GM18508 (cell line): ENCODE measurements at regions not wholly inside any gene's neighbourhood (a gene's known extent, or its start where the extent isn't known, plus 50 kb on each side); places are given as distances from the start of the nearest gene placed in this dataset.

ENCODE experiments used
- ATAC-seq: cut with Tn5 transposase; IDR thresholded peaks from one replicate; pipeline ENCODE4 v1.9.1; 2021; ENCODE audit warnings: moderate number of reproducible peaks; ENCODE audit not compliant: insufficient read depth, unreplicated experiment

DNA sequence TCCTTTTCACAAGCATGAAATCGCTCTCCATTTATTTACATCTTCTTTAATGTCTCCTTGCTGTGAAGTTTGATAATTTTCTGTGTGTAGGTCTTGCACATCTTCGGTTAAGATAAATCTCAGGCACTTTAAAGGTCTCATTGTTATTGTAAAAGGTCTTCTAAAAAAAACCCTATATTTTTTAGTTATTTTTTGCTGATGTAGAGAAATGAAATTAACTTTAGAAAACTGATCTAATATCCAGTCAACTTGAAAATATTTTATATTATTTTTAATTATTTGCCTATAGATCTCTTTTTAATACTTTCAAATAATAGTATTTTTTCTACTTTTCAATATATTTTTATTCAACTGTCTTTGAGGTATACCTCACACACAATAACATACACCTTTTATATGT lies 169.4 kb downstream of the INSIG2 start:
- no peak for ATAC-seq

GRCh38 chr2:118255771-118256372 lies 167.6 kb downstream of the INSIG2 start:
- ATAC-seq: no peak

DNA sequence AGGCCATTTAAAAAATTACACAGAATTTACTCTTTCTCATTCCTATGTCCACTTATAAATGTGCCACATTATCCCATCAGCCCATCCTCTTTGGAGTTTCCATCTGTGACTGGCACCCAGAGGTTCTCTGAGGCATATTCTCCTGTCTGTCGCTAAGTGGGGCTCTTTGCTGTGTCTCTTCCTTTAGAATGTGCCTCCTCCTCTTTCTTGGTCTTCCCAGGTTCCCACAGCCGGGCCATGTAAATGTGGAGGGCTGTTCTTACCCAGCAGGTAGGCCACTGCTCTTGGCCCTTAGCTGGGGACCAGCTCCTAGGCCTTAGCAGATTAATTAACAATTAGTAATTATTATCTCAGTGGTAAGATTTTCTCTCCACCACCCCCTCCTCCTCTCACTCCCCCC lies 167.0 kb downstream of the INSIG2 start:
- no peak for ATAC-seq

DNA sequence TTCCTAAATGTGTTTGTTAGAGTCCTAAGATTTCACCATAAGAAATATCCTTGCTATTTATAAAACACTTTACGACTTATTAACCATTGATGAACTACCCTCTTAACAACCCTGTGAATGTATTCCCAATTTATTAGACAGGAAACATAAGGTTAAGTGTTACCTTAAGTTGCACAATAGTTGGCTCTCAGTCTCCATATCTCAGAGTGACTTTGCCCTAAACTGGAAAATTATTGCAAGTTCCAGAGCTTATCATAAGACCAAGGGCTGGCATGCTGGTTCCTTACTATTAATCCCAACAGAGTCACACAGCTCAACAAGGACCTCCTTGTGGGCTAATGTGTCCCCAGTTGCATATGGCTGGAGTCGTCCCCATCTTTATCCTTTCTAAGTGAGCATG lies 165.8 kb downstream of the INSIG2 start:
- ATAC-seq: no peak

DNA sequence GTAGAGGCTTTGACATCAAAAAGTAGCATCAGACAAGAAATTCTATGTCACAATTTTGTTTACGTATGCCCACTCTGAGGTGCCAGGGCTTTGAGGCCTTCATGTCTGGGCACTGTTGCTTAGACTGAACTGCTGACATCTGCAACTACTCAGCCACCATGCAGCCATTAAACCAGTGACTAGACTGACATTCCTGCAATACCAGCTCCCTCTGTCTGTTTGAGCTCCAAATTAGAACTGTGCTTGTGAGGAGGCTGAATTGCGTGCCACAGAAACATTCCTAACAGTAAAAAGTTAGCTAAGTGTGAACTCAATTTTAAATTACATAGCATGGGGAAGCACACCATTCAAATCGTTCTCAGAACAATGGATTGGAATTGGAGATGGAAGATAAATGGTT lies 163.2 kb downstream of the INSIG2 start:
- ATAC-seq: no peak

DNA sequence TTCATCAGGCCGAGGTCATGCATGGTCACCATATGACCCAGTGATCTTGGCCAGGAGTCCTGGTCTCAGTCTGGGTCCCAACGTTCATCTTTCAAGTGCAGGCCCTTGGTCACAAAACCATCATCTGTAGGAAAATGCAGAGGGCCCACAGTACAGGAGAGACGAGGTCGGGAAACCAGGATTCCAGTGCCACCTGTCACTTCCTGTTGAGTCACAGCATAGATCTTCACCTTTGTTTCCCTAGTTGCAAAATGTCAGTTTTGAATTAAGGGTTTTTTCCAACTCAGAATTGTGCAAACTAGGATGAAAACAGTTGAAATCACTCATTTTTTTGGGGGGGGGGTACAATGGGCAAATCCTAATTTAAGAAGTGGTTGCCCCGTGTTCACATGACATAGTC lies 162.2 kb downstream of the INSIG2 start:
- ATAC-seq: no peak

- ATAC-seq: peak; percentile 18
These were observed 161.7 kb downstream of the INSIG2 start for GRCh38 chr2:118250001-118250400.

DNA sequence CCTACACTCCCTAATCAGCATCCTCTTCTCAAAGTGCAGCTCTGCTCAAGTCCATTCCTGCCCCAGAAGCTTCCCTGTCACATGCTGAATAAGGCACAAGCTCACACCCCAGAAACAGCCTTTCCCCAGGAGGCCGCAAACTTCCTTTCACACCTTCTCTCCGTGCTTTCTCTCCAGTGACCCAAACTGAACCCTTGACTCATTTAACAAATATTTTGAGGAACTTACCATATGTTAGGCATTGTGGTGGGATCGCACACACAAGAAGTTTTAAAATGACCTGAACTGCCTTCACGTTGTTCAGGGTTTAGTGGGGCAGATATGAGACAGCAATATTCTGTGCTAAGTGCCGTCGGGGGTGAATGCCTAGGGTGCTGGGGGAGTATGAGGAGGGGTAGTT lies 161.3 kb downstream of the INSIG2 start:
- peak; percentile 82 for ATAC-seq

- no peak for ATAC-seq
These were observed 158.5 kb downstream of the INSIG2 start for GRCh38 chr2:118246726-118247125.

DNA sequence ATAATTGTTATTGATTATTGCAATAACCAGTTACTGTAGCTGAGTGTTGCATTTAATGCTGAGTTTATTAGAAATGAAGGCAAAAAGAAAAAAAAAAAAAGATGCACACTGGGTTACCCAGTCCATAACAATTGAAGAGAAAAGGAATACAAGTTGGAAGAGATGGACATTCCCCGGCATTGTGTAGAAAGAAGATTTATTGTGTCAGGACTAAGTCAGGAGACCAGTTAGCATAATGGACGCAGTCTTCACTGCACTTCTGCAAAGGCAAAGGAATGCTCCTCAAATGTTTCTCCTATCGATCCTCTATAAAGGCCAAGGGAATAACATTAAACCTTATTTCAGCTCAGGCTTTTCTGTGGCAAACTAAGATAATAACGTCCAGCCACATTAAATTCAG lies 157.8 kb downstream of the INSIG2 start:
- ATAC-seq: no peak

GRCh38 chr2:118244686-118245085 lies 156.4 kb downstream of the INSIG2 start:
- no peak for ATAC-seq

GRCh38 chr2:118243031-118243430 lies 154.8 kb downstream of the INSIG2 start:
- ATAC-seq: no peak

DNA sequence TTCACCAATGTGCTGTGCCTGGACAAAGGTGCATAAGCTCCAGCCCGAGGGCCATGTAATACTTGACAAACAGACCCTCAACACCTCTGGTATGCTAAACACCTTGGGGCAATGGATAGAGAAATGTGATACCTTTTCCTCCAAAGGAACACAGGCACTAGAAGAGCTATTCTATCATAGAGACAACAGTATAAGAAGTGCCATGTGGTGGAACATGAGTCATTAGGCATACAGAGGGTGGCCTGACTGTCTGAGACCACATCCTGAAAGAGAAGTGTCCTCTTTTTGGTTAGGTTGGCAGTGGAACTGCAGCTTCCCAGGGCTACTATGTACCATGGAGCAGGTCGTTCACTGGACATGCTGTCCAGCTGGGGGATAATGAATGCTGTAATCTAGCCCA lies 153.9 kb downstream of the INSIG2 start:
- ATAC-seq: no peak

GRCh38 chr2:118241128-118241527 lies 152.9 kb downstream of the INSIG2 start:
- no peak for ATAC-seq

DNA sequence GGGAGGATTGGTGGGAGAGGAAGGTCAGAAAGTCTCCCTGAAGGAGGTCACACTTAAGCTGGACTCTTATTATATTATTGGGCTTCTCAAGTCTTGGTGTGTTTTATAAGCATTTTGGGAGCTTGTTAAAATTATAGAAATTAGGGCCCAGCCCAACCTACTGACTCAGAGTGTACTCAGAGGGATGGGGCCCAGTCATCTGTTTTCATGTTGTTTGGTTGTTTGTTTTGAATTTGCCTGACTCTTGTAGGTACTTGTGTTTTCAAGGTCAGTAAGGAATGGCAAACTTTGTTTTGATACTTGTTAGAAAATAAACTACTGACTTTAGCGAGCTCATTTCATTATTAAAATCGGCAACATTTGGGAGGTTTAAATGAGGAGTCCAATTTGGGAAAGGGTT lies 152.0 kb downstream of the INSIG2 start:
- ATAC-seq: no peak

- no peak for ATAC-seq
These were observed 151.0 kb downstream of the INSIG2 start for GRCh38 chr2:118239284-118239683.

DNA sequence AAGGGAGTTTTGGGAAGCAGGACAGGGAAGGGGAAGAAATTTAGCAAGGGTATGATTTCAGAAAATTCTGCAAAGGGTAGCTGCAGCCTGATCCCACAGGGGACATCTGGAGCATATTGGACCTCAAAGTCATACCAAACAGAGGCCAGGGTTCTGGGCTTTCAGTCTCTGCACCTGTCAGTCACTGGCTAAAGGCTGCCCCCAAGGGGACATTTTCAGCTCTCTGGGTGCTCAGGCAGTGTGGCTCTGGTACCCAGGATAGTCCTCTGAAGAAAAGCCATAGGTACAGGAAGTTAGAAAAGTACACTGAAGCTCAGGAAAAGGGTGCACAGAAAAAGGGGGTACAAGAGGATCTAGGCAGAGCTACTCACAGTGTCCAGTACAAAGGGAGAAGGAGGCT lies 149.2 kb downstream of the INSIG2 start:
- ATAC-seq: no peak

DNA sequence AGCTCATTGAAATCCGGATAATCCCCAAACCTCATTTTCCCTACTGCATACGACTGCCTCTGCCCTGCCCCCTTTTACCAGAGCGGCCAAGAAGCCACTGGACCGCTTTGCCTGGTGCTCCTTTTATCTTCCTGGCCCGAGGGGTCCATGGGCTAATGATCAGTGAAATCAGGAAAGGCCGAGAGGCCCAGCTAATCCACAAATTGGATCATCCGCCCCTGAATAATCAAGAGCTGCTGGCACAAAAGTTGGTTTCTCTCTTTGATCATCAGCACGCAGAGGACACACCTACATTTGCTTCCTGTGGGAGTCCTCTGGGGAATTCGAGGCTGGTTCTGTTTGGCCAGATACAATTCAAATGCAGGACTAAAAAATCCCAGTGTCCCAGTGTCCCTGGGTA lies 144.5 kb downstream of the INSIG2 start:
- ATAC-seq: no peak

- ATAC-seq: no peak
These were observed 144.1 kb downstream of the INSIG2 start for GRCh38 chr2:118232391-118232790.

GRCh38 chr2:118231759-118232158 lies 143.5 kb downstream of the INSIG2 start:
- no peak for ATAC-seq

- no peak for ATAC-seq
These were observed 139.6 kb downstream of the INSIG2 start for GRCh38 chr2:118227698-118228508.

DNA sequence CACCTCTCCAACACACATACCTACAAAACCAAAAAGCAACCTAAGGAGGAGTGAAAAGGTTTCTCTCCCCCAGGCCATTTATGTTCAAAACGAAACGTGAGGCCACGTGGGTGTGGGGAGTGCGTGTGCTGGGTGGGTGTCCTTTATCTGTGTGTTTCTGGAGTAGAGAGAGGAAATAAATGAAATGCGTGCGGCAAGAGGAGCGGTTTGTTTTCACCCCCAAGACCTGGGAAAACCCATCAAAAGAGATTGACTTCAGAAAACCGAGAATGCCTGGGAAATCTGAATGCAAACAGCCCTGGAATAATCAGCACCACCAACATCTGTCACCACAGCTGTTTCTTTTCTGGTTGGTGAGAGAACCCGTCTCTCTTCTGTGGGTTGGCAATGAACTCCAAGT lies 137.4 kb downstream of the INSIG2 start:
- ATAC-seq: no peak
